ENCODE measurements at regions not wholly inside any gene's neighbourhood (a gene's known extent, or its start where the extent isn't known, plus 50 kb on each side); places are given as distances from the start of the nearest gene placed in this dataset.
"Not testable (repeated sequence)": the region's sequence is repeated elsewhere in the genome, so short reads cannot be mapped to it uniquely, and the experiment has no call there.

DNA sequence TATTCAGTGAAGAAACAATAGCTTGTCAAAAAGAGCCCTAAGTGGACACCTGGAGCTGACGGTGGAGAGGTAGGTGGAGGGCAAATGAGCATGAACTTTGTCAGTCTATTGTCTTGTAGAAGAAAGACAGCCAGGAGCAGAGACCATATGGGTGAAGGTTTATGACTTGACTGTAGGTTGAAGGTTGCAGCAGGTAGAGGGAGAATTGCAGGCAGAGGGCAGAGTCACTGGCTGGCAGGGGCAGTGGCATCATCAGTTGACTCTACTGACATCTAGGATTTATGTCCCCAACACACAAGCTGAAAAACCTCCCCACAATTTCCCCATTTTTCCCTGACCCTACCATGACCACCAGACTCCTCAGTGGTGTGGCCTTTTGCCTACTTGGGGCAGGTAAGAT, 243.6 kb upstream of the PRSS58 start:
- no peak for DNase-seq (ENCODE audit: low read depth)

DNA sequence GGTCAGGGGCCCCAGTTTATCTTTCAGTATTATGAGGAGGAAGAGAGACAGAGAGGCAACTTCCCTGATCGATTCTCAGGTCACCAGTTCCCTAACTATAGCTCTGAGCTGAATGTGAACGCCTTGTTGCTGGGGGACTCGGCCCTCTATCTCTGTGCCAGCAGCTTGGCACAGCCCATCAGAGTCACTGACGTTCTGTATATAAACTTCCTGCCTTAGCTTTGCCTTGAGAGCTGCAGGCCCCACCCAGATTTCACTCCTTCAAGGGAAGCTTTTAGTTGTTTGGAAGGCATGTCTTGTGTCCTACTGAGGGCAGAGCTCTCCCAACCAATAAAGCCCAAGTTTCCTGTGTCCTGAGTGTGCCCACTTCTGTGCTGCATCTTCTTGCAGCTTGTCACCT, 242.5 kb upstream of the PRSS58 start:
- DNase-seq (ENCODE audit: low read depth) = no peak

DNA sequence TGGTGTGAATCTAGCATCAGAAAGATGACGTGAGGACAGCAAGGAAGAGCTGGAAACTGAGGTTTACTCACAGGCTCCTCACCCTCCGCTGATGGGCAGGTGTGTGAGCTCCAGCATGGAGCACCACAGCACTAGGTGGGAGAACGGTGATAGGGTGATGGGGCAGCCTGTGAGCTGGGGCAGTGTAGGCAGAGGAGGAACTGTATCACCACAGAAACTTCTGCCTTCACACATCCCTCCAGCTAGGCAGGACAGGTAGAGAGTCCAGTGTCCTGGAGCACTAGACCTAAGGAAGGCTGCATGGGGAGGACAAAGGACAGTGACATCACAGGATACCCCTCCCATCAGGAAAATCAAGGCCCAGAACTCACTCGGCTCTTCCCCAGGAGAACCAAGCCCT, 241.8 kb upstream of the PRSS58 start:
- no peak for DNase-seq (ENCODE audit: low read depth)

DNA sequence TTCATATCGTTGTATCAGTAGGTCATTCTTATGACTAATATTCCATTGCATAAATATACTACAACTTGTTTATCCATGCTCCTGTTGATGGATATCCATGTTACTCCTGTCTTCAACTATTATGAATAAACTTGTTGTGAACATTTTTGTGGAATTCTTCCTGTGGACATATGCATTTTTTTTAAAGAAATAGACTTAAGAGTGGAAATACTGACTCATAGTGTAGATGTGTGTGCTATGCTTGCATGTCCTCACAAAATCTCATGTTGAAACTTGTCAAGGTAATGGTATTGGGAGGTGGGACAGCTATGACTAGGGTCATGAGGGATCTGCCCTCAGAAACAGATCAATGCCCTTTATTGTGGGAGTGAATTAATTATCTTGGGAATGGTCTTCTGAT, 240.5 kb upstream of the PRSS58 start:
- no peak for DNase-seq (ENCODE audit: low read depth)

DNA sequence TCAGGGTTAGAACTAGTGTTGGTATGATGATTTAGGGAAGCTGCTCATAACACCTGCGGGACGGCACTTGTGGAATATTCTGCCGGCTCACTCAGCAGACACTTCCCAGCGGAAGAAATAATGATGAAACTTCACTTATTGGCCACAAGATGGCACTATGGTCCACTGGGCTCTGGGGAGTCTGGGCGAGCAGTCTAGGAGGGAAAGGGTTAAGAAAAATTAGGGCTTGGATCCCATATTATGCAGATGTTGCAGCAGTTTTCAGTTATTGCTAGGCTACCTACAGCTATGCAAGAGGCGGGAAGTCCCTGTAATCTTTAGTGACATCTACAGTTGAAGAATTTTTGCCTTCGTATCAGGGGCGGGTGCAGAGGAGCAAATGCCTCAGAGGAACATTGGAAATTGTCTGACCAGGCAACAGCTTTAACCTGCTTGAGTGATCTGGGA, 238.7 kb upstream of the PRSS58 start:
- no peak for DNase-seq (ENCODE audit: low read depth)

DNA sequence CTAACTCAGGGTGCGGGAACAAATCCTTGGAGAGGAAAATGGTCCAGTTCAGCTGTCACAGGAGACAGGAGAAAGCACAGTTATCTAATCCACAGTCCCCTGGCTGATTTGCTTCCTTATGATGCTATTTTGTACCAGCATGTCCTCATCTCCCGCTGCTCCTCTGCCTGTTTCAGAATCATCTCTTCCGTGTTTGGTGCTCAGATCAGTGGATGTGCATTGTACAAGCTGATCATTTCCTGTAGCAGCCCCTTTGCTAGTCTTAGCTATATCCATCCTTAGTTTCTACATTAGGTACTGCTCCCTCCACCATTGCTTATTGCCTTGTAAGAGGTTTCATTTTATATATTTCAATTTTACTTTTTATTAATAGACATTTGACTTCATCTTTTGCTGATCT, 238.0 kb upstream of the PRSS58 start:
- DNase-seq (ENCODE audit: low read depth) = not testable (repeated sequence)

DNA sequence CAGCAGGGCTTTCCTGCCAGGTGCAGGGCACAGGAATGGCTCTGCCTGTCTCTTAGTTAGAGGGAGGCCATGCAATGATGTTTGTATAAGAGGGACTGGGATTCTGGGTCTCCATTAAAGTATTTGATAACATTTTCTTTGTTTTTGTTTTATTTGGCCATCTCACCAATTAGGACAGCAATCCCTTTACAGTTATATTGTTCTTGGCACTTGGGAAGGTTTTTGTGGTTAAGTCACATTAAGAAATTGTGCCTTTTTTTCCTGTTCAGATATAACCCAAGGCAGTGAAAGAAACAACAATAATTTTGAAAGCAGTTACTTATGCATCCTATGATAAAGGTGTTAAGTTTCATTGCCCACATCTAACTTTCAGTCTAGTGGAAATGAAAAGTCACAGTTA, 237.4 kb upstream of the PRSS58 start:
- DNase-seq (ENCODE audit: low read depth) = not testable (repeated sequence)

DNA sequence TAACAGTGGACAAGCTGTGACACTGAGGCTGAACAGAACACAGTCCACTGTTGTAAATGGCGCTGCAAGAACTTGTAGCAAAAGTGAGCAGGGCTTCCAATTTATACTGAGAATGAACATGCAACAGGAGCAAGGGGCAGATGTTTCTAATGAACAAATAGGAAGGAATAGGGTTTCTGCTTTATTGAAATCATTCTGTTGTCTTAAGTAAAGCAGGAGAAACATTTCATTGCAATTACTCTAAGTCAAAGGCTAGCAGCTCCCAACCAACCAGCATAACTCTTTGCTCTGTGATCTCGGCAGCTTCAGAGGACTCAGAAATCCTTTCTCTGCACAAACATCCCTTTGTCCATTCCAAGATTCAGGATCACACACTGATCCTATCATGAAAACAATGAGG, 236.2 kb upstream of the PRSS58 start:
- DNase-seq (ENCODE audit: low read depth) = no peak

DNA sequence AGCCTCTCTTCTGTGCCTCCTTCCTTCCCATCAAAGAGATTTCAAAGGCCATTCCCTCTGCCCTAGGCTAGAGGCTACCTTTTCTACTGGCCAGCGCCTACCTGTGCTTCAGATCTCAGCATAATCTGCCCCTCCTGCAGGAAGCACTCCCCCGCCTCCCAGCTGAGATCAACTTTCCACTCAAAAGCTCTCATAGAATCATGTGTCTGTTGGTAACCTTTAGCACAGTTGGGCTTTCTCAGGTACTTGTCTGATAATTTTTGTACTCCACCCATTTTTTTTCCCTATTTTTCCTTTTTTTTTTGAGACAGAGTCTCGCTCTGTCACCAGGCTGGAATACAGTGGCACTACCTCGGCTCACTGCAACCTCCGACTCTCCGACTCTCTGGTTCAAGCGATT, 231.0 kb upstream of the PRSS58 start:
- DNase-seq (ENCODE audit: low read depth) = no peak

DNA sequence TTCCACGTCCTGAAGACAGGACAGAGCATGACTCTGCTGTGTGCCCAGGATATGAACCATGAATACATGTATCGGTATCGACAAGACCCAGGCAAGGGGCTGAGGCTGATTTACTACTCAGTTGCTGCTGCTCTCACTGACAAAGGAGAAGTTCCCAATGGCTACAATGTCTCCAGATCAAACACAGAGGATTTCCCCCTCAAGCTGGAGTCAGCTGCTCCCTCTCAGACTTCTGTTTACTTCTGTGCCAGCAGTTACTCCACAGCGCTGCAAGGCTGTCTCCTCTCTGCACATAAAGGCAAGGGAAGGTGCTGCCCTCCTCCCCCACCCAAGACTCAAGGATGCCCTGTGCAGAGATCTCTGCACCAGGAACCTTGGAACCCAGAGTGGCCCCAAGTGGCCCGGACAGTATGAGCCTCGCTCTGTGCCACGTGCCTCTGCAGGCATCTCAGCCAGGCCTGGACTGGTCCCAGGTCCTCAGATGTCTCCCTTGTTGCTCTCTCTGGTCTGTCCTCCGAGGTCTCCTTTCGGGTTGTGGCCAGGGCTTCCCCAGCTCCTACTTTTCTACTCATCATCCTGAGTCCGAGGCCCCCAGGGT, 230.3 kb upstream of the PRSS58 start:
- no peak for DNase-seq (ENCODE audit: low read depth)

DNA sequence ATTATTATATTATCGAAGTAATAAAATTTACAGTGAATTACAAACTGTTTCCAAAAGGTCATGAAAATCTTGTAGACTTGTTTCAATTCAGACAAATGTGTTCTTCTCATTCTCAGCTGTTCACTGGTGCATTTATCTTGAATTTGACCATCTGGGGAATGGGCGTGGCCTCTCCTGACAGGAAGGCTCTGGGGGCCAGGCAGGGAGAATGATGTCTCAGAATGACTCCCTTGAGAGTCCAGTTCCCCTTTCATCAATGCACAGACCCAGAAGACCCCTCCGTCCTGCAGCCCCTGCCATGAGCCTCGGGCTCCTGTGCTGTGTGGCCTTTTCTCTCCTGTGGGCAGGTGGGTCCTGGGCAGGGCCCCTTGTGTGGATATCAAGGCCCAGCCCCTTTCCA, 229.7 kb upstream of the PRSS58 start:
- DNase-seq (ENCODE audit: low read depth) = not testable (repeated sequence)

DNA sequence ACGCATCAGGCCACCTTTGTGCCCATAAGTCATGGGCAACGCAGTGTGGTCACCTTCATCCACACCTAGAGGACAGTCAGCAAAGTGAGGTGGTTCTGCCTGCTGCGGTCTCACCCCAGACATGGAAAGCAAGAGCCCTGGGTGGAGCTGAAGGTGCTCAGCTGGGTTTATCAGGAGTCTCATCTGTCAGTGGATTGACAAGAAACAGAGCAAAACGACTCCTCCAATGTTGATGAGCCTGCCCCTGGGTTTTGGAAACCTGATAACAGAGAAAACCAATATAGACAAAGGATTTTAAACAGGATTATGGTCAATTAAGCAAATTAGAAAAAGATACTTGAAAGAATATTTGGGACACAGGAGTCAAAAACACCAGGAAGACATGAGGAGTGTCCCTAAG, 229.3 kb upstream of the PRSS58 start:
- DNase-seq (ENCODE audit: low read depth) = no peak

DNA sequence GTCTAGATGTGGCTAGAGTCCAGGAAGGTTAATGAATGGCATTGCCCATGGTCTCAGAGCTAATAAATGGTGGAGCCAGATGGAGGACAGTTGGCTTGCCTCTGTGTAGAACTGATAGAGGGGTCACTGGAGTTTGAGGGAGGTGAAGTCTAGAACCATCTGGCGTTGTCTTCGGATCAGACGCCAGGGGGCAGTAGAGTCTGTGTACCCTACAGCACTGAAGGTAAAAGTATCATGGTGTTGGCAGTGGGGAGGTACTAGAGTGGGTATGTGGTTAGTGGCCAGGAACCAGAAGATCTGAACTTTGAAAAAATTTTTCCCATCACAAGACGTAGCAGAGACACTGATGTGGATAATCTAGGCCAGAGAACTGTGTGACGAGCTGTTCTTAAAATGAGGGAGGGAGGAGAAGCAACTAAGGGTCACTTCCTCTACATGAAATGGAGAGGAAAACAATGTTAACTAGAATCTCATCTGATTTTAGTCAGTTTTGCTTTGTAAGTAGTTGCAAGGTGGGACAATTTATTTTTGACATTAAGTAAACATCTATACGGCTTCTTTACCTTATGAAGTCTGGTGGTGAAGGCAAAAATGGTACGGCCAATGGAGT, 227.9 kb upstream of the PRSS58 start:
- no peak for DNase-seq (ENCODE audit: low read depth)

DNA sequence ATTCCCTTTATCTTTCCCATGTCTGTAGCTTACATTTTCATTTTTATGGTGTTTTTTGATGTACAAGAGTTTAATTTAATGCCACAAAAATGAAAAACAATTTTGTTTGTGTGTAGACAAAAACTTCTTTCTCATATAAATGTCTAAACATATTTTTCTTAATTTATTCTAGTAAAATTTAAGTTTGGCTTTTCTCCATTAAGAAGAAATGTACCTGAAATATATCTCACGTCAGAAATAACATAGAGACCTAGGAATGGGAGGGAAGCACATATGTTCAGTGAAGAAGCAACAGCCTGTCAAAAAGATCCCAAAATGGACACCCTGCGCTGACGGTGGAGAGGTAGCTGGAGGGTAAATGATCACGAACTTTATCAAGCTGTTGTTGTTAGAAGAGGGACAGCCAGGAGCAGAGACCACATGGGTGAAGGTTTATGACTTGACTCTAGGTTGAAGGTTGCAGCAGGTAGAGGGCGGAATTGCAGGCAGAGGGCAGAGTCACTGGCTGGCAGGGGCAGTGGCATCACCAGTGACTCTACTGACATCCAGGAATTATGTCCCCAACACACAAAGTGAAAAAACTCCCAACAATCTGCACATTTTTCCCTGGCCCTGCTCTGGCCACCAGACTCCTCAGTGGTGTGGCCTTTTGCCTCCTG, 225.9 kb upstream of the PRSS58 start:
- DNase-seq (ENCODE audit: low read depth) = no peak

DNA sequence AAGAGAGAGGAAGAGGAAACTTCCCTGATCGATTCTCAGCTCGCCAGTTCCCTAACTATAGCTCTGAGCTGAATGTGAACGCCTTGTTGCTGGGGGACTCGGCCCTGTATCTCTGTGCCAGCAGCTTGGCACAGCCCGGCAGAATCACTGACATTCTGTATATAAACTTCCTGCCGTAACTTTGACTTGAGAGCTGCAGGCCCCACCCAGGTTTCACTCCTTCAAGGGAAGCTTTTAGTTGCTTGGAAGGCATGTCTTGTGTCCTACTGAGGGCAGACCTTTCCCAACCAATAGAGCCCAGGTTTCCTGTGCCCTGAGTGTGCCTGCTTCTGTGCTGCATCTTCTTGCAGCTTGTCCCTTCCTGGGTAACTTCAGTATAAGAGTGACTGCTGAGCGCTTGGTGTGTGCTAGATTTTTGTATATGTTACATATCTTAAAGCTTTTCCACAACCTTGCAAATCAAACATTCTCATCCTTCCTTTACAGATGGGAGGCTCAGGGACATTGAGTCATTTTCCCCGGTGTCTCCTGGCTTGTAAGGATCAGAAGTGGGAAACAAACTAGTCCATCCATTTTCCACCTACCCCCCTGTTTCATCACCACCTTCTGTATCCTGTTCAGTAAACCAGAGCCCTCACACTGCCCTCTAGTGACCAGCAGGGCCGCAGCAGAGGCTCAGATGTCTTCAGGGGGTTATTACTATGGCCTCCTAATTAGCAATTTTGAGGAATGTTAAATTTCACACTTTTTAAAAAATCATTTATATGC, 225.2 kb upstream of the PRSS58 start:
- DNase-seq (ENCODE audit: low read depth) = peak; percentile 35

DNA sequence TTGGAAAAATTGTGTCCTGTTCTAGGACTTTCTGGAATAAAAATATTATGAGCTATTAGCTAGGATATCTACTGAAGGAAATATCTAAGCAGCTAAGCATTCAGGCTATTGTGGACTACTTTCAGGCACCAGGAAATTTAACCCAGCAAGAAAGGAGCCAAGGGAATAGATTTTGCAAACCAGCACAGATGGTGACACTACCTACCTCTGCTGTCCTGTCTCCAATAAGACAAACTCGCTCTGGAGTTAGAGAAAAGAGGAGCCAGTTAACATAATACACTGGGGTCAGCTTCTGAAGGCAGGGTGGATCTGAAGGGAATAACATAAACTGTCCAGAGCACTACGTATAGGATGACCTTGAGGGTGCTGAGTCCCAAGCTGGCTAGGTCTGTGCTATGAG, 223.7 kb upstream of the PRSS58 start:
- no peak for DNase-seq (ENCODE audit: low read depth)

DNA sequence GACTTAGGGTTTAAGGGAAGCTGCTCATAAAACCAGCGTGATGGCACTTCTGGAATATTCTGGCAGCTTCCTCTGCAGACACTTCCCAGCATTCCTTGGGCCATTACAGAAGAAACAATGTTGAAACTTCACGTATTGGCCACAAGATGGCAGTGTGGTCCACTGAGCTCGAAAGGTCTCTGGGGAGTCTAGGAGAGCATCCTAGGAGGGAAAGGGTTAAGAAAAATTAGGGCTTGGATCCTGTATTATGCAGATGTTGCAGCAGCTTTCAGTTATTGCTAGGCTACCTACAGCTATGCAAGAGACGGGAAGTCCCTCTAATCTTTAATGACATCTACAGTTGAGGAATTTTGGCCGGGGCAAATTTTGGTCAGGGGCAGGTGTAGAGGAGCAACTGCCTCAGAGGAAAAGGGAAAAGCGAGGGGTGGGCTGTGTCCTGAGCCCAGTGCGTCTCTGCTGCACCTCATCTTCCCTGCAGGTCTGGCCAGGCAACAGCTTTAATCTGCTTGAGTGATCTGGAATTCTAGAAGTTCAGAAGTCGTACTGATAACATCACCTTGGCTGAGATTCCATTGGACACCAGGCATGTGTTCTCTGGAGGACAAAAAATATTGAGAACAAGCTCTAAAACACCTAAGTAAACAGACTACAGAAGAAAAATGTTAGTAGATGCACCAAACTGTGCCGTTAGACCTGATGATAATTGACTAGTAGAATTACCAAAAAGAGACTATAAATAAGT, 220.8 kb upstream of the PRSS58 start:
- no peak for DNase-seq (ENCODE audit: low read depth)

DNA sequence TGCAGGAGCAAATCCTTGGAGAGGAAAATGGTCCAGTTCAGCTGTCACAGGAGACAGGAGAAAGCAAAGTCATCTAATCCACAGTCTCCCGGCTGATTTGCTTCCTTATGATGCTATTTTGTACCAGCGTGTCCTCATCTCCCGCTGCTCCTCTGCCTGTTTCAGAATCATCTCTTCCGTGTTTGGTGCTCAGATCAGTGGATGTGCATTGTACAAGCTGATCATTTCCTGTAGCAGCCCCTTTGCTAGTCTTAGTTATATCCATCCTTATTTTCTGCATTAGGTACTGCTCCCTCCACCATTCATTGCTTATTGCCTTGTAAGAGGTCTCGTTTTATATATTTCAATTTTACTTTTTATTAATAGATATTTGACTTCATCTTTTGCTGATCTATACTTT, 219.9 kb upstream of the PRSS58 start:
- not testable (repeated sequence) for DNase-seq (ENCODE audit: low read depth)

DNA sequence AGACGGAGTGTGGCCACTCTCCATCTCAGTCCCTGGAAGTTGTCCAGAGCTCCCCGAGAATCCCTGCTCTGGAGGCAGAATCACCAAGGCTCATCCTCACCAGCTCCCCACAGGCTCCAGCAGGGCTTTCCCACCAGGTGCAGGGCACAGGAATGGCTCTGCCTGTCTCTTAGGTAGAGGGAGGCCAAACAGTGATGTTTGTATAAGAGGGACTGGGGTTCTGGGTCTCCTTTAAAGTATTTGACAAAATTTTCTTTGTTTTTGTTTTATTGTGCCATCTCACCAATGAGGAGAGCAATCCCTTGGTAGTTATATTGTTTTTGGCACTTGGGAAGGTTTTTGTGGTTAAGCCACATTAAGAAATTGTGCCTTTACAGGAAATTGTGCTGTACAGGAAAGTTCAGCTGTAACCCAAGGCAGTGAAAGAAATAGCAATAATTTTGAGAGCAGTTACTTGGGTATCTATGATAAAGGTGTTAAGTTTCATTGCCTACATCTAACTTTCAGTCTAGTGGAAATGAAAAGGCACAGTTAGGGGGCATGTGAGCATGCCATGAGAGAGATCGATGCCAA, 219.3 kb upstream of the PRSS58 start:
- no peak for DNase-seq (ENCODE audit: low read depth)

DNA sequence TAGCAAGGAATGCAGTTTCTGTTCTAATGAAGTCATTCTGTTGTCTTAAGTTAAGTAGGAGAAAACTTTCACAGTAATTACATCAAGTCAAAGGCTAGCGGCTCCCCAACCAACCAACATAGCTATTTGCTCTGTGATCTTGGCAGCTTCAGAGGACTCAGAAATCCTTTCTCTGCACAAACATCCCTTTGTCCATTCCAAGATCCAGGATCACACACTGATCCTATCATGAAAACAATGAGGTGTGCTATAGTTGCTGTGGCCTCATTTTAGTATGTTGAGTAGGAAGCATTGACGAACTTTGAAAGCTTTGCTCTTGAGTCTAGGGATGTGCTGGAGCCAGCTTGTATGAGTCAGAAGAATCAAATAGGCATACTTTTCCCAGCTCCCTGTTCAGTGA, 218.2 kb upstream of the PRSS58 start:
- DNase-seq (ENCODE audit: low read depth) = no peak

DNA sequence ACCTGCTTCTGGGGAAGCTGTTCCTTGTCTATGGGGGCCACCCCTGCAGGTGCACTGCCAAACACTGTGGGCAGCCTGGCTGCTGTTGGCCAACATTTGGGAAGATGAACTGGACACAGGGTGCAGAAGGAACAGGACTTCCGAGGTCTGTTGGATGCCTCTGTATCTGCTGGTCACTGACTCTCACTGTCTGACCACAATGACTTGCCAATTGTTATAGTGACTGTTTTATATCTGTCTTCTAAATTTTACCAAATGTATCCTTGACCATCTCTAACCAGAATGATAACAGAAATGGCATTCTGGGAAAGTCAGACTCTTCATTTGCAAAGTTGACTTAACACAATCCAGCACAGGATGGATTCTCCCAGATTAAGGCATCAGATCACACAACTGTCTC, 214.0 kb upstream of the PRSS58 start:
- DNase-seq (ENCODE audit: low read depth) = no peak

DNA sequence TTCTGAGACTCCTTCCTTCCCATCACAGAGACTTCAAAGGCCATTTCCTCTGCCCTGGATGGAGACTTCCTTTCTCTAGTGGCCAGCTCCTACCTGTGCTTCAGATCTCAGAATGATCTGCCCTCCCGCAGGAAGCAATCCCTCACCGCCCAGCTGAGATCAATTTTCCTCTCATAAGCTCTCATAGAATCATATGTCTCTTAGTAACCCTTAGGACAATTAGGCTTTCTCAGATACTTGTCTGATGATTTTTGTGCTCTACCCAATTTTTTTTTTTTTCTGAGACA, 212.6 kb upstream of the PRSS58 start:
- DNase-seq (ENCODE audit: low read depth) = no peak

Measured in activated gamma-delta T cell treated with anti-CD3 and anti-CD28 coated beads, Interleukin-2, amount 50 U/mL, for 16 hours (primary cell).